Omental fat pad (tissue), 3 donors: ENCODE measurements at regions not wholly inside any gene's neighbourhood (a gene's known extent, or its start where the extent isn't known, plus 50 kb on each side); places are given as distances from the start of the nearest gene placed in this dataset.

Experiments used
- ATAC-seq: fragments of 150-250 bp; one replicate; pipeline ENCODE4 v1.9.1; 2016; ENCODE audit warnings: mild to moderate bottlenecking, moderate library complexity; ENCODE audit not compliant: low FRiP score
- DNase-seq: peaks from one replicate; pipeline ENCODE4 v3.0.0-alpha.2; 2019; ENCODE audit warnings: low spot score
- CTCF ChIP-seq, 3 donors: fragments of 450-650 bp; IDR thresholded peaks; one replicate each; pipeline ENCODE4 v1.5.1; 2016 to 2017; ENCODE audit warnings: antibody characterized with exemption in 3 of 3, mild to moderate bottlenecking in 3 of 3, moderate library complexity in 2 of 3

GRCh38 chr5:74098456-74098855 lies 472.5 kb downstream of the ARHGEF28 start:
- DNase-seq, result no peak
- TF ChIP-seq CTCF (IDR thresholded peaks at IDR 0.05), result no peak
- no peak for ATAC-seq

GRCh38 chr5:74096325-74096724 lies 470.3 kb downstream of the ARHGEF28 start:
- ATAC-seq (no peak), DNase-seq (no peak)
- TF ChIP-seq CTCF (IDR thresholded peaks at IDR 0.05), result no peak

GRCh38 chr5:74095871-74096270 lies 469.9 kb downstream of the ARHGEF28 start:
- TF ChIP-seq CTCF (IDR thresholded peaks at IDR 0.05), result no peak
- DNase-seq, result no peak
- no peak for ATAC-seq

DNA sequence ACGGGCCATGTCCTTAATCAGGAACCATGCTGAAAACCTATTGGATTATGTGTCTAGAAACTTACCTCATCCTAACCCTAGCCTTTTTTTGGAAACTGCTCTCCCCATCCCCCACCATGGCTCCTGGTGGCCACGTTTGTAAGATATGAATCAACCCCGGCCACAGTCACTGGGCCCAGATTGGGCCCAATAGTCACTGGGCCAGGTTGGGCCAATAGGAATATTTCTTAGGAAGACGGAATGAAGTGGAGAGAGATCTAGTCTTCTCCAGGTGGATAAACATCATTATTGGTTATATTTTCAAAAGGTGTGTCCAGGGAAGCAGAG lies 468.7 kb downstream of the ARHGEF28 start:
- no peak for ATAC-seq
- DNase-seq, result no peak
- TF ChIP-seq CTCF (IDR thresholded peaks at IDR 0.05), result no peak

DNA sequence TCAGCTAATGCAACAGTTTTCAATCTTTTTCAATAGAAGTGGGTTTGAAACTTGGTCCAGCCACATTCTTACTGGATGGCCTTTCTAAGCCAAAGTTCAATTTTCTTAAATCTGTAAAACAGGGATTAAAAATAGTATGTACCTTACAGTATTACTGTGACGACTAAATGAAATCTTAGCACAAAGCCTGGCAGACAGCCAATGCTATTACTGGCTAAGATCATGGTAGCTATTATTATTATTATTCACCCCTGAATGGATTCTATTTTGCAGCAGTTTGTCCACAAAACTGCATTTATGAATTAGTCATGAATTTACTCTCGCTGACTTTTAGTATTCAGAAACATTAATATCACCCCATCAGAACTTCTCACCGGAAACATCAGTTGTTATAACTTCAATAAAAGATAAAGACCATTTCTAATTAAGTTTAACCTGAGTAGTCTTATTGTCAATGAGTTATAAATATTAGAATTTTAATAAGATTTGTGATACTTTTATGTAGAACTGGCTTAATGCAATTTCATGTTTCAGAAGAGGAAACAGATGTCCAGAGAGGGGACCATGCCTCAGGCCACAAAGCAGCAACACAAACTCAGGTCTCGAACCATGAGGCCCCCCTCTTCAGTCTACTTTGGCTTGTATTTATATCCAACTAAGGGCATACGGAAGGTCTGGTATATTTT lies 468.2 kb downstream of the ARHGEF28 start:
- TF ChIP-seq CTCF (IDR thresholded peaks at IDR 0.05), result no peak
- ATAC-seq, result no peak
- no peak for DNase-seq

GRCh38 chr5:74093561-74093960 lies 467.6 kb downstream of the ARHGEF28 start:
- DNase-seq, result no peak

More at GRCh38 chr5:74093561-74093960, 467.6 kb downstream of the ARHGEF28 start:
- no peak for ATAC-seq
- TF ChIP-seq CTCF (IDR thresholded peaks at IDR 0.05), result no peak
